ENCODE measurements at regions not wholly inside any gene's neighbourhood (a gene's known extent, or its start where the extent isn't known, plus 50 kb on each side); places are given as distances from the start of the nearest gene placed in this dataset.

- Histone ChIP-seq H3K36me3 (ENCODE audit: control insufficient read depth, insufficient read depth, low read length) (no peaks in the 10 kb centered on the region), H3K27me3 (ENCODE audit: control insufficient read depth, insufficient read depth, low read length) (no peaks in the 10 kb centered on the region), H3K4me3 (ENCODE audit: low read depth, low read length) (no peak overlapping the region)
- DNase-seq (ENCODE audit: low read depth), result no peak
- no peak for TF ChIP-seq CTCF (IDR thresholded peaks at IDR 0.05; ENCODE audit: insufficient read depth, low read length, poor library complexity, severe bottlenecking)
Observed at GRCh38 chr4:32985256-32985655, 2265.1 kb downstream of the PCDH7 start.

GRCh38 chr4:32986236-32986635, 2266.1 kb downstream of the PCDH7 start:
- Histone ChIP-seq H3K36me3 (ENCODE audit: control insufficient read depth, insufficient read depth, low read length) (no peaks in the 10 kb centered on the region), H3K4me3 (ENCODE audit: low read depth, low read length) (no peak overlapping the region), H3K27me3 (ENCODE audit: control insufficient read depth, insufficient read depth, low read length) (no peaks in the 10 kb centered on the region)
- no peak for DNase-seq (ENCODE audit: low read depth)
- no peak for TF ChIP-seq CTCF (IDR thresholded peaks at IDR 0.05; ENCODE audit: insufficient read depth, low read length, poor library complexity, severe bottlenecking)

- Histone ChIP-seq H3K4me3 (ENCODE audit: low read depth, low read length) (no peak overlapping the region), H3K27me3 (ENCODE audit: control insufficient read depth, insufficient read depth, low read length) (no peaks in the 10 kb centered on the region), H3K36me3 (ENCODE audit: control insufficient read depth, insufficient read depth, low read length) (no peaks in the 10 kb centered on the region)
- DNase-seq (ENCODE audit: low read depth), result no peak
- TF ChIP-seq CTCF (IDR thresholded peaks at IDR 0.05; ENCODE audit: insufficient read depth, low read length, poor library complexity, severe bottlenecking), result no peak
Observed at GRCh38 chr4:32987111-32987510, 2266.9 kb downstream of the PCDH7 start.

GRCh38 chr4:32988165-32988811, 2268.1 kb downstream of the PCDH7 start:
- TF ChIP-seq CTCF (IDR thresholded peaks at IDR 0.05; ENCODE audit: insufficient read depth, low read length, poor library complexity, severe bottlenecking), result no peak
- DNase-seq (ENCODE audit: low read depth), result no peak
- H3K4me3 ChIP-seq (ENCODE audit: low read depth, low read length), result no peak overlapping the region
- no peaks in the 10 kb centered on the region for H3K36me3 ChIP-seq (ENCODE audit: control insufficient read depth, insufficient read depth, low read length)
- no peaks in the 10 kb centered on the region for H3K27me3 ChIP-seq (ENCODE audit: control insufficient read depth, insufficient read depth, low read length)

- Histone ChIP-seq H3K27me3 (ENCODE audit: control insufficient read depth, insufficient read depth, low read length) (no peaks in the 10 kb centered on the region), H3K4me3 (ENCODE audit: low read depth, low read length) (no peak overlapping the region), H3K36me3 (ENCODE audit: control insufficient read depth, insufficient read depth, low read length) (no peaks in the 10 kb centered on the region)
- TF ChIP-seq CTCF (IDR thresholded peaks at IDR 0.05; ENCODE audit: insufficient read depth, low read length, poor library complexity, severe bottlenecking), result no peak
- no peak for DNase-seq (ENCODE audit: low read depth)
Observed at GRCh38 chr4:32991663-32992062, 2271.5 kb downstream of the PCDH7 start.

Data from kidney epithelial cell (primary cell).